B cell (primary cell): ENCODE measurements at regions not wholly inside any gene's neighbourhood (a gene's known extent, or its start where the extent isn't known, plus 50 kb on each side); places are given as distances from the start of the nearest gene placed in this dataset.

Experiments used
- ATAC-seq: fragments of 200-7000 bp; cut with Tn5 transposase; one replicate; pipeline ENCODE4 v1.10.0; 2021; ENCODE audit warnings: low read depth, mild to moderate bottlenecking, moderate number of reproducible peaks, moderate library complexity
- CTCF ChIA-PET: fragments of 350-600 bp; sonication (Branson Sonifier 250); formaldehyde crosslinking; loops from one replicate; lab custom pipeline; 2021; ENCODE audit warnings: antibody characterized with exemption, inconsistent platforms; lab: Charles Lee
- POLR2A ChIA-PET: fragments of 350-600 bp; sonication (Branson Sonifier 250); formaldehyde crosslinking; loops from one replicate; lab custom pipeline; 2021; ENCODE audit warnings: antibody characterized with exemption; lab: Charles Lee
- DNase-seq: peaks from one replicate; pipeline ENCODE4 v3.0.0; 2013
- H2AFZ ChIP-seq: 2 replicates; pipeline ENCODE4 v1.6.1; 2012; ENCODE audit warnings: mild to moderate bottlenecking, low read depth, low read length; ENCODE audit not compliant: insufficient read depth, poor library complexity, severe bottlenecking
- H3K27ac ChIP-seq, 2 donors: 1 replicate in 1 of 2; 2 replicates in 1 of 2; pipeline ENCODE4 v1.5.1; 2012 to 2013; ENCODE audit warnings: low read length in 2 of 2, mild to moderate bottlenecking in 2 of 2, moderate library complexity in 1 of 2
- H3K27me3 ChIP-seq, 4 experiments: fragments of 200-600 bp in 1 of 4; sonication (generic) in 1 of 4; replicated peaks in 1 of 4; 1 replicate in 2 of 4; 2 replicates in 2 of 4; pipeline versions ENCODE4 v1.6.1 to v1.7.0; 2013 to 2016; ENCODE audit warnings: low read length in 3 of 4, mild to moderate bottlenecking in 2 of 4, mixed read lengths in 1 of 4, moderate library complexity in 1 of 4; ENCODE audit not compliant: insufficient read depth in 4 of 4, control insufficient read depth in 3 of 4; ENCODE audit errors: control extremely low read depth in 1 of 4
- H3K36me3 ChIP-seq, 2 experiments: replicated peaks in 1 of 2; 1 replicate in 1 of 2; 2 replicates in 1 of 2; pipeline versions ENCODE4 v1.6.1 to v1.7.1; 2013; ENCODE audit warnings: low read length in 1 of 2; ENCODE audit not compliant: insufficient read depth in 2 of 2, control insufficient read depth in 1 of 2; ENCODE audit errors: control extremely low read depth in 1 of 2, extremely low read depth in 1 of 2
- H3K4me1 ChIP-seq, 2 donors: fragments of 200-600 bp in 1 of 2; sonication (generic) in 1 of 2; 1 replicate in 1 of 2; 2 replicates in 1 of 2; pipeline versions ENCODE4 v1.5.1 to v1.6.1; 2013 to 2017; ENCODE audit warnings: low read length in 2 of 2; ENCODE audit not compliant: control insufficient read depth in 2 of 2, insufficient read depth in 2 of 2
- H3K4me2 ChIP-seq: replicated peaks from 2 replicates; pipeline ENCODE3; 2012; ENCODE audit warnings: mild to moderate bottlenecking, low read depth, low read length; ENCODE audit not compliant: poor library complexity, severe bottlenecking
- H3K4me3 ChIP-seq, 5 experiments: fragments of 200-600 bp in 1 of 5; sonication (generic) in 1 of 5; 1 replicate in 3 of 5; 2 replicates in 2 of 5; pipeline versions ENCODE4 v1.5.1 to v1.7.0; 2011 to 2016; ENCODE audit warnings: low read length in 4 of 5, mild to moderate bottlenecking in 4 of 5, low read depth in 2 of 5, control low read depth in 1 of 5, moderate library complexity in 1 of 5; ENCODE audit not compliant: insufficient read depth in 1 of 5; ENCODE audit errors: control extremely low read depth in 1 of 5, extremely low read depth in 1 of 5
- H3K79me2 ChIP-seq: fragments of 200-600 bp; sonication (generic); one replicate; pipeline ENCODE4 v1.6.0; 2016; ENCODE audit warnings: low read length; ENCODE audit not compliant: control insufficient read depth, insufficient read depth
- H3K9ac ChIP-seq: fragments of 200-600 bp; sonication (generic); 2 replicates; pipeline ENCODE4 v1.6.1; 2017; ENCODE audit warnings: mild to moderate bottlenecking, low read length, moderate library complexity
- H3K9me3 ChIP-seq, 3 donors: one replicate each; pipeline versions ENCODE4 v1.6.1 to v1.7.1; 2013; ENCODE audit warnings: low read length in 2 of 3; ENCODE audit not compliant: control insufficient read depth in 2 of 3, insufficient read depth in 1 of 3; ENCODE audit errors: control extremely low read depth in 1 of 3
- H4K20me1 ChIP-seq: 2 replicates; pipeline ENCODE4 v1.6.0; 2012; ENCODE audit warnings: mild to moderate bottlenecking, low read length; ENCODE audit not compliant: insufficient read depth, control insufficient read depth, poor library complexity, severe bottlenecking
- H3K27ac Mint-ChIP-seq: one replicate; pipeline ENCODE4 v1.8.0; 2021; ENCODE audit warnings: mixed read lengths
- H3K27me3 Mint-ChIP-seq: one replicate; pipeline ENCODE4 v1.8.0; 2021; ENCODE audit warnings: mixed read lengths
- H3K4me1 Mint-ChIP-seq: one replicate; pipeline ENCODE4 v1.8.0; 2021; ENCODE audit warnings: mixed read lengths
- H3K4me3 Mint-ChIP-seq: one replicate; pipeline ENCODE4 v1.8.0; 2021; ENCODE audit warnings: mixed read lengths
- H3K9me3 Mint-ChIP-seq: one replicate; pipeline ENCODE4 v1.8.0; 2022; ENCODE audit warnings: mixed read lengths; ENCODE audit not compliant: insufficient read depth
- CTCF ChIP-seq: fragments of 200-600 bp; IDR thresholded peaks from one replicate; pipeline ENCODE4 v1.8.0; 2022; ENCODE audit warnings: antibody characterized with exemption, mild to moderate bottlenecking
- EZH2 ChIP-seq: IDR thresholded peaks from 2 replicates; pipeline ENCODE4 v1.6.1; 2012; ENCODE audit warnings: borderline replicate concordance, low read depth, mild to moderate bottlenecking, moderate library complexity, low read length; ENCODE audit not compliant: insufficient read depth, poor library complexity, severe bottlenecking
- WGBS: methylation state at CpG from one replicate; pipeline ENCODE4 v1.1.5; 2013; ENCODE audit warnings: missing lambda C conversion rate; ENCODE audit not compliant: insufficient coverage; 5-methylcytosine and 5-hydroxymethylcytosine counted together
- intact Hi-C: fragments of 100-400 bp; cut with micrococcal nuclease; formaldehyde crosslinking; loops from one replicate; pipeline ENCODE4 v1.10.0; 2022

DNA sequence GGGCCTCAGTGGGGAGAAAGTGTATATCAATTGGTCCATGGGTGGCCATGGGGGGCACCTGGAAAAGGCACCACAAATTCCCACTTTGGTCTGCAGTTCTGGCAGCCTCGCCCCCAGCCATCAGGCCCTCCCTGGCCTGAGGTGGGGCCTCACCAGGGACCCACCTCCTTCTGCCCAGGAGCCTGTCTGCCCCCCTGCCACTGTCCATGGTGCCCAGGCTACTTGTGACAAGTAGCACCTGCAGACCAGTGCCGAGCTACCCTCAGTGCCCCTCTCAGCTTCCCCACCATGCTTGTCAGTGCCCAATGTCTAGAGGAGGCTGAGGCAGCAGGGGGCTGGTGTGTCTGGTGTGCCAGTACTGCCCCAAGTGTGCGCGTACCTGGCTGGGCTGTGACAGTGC, 87.1 kb upstream of the PAXBP1 start:
- H3K9me3 ChIP-seq = peaks cover 4 to 30% (median 20%) of the 10 kb centered on the region in 3 donors
- no peak overlapping the region for H3K27ac ChIP-seq
- peaks cover 0 to 11% (median 8%) of the 10 kb centered on the region in 4 experiments for H3K27me3 ChIP-seq
- H3K27ac Mint-ChIP-seq = no peak overlapping the region
- H3K27me3 Mint-ChIP-seq = peaks cover 26% of the 10 kb centered on the region
- 89% methylated on average over 4 of the region's 4 CpGs for WGBS
- no peak overlapping the region for H2AFZ ChIP-seq
- H3K4me1 ChIP-seq = no peaks in the 10 kb centered on the region
- no peaks in the 10 kb centered on the region for H3K36me3 ChIP-seq
- no peak overlapping the region for H3K4me2 ChIP-seq
- ChIA-PET POLR2A (no interaction called here), CTCF (no interaction called here)
- no peaks in the 10 kb centered on the region for H3K79me2 ChIP-seq
- no peak overlapping the region for H3K9ac ChIP-seq
- no peak for ATAC-seq
- TF ChIP-seq CTCF = no peak
- TF ChIP-seq EZH2 = no peak
- H3K4me3 Mint-ChIP-seq = no peak overlapping the region
- no peaks in the 10 kb centered on the region for H3K4me1 Mint-ChIP-seq
- no peak for DNase-seq
- H4K20me1 ChIP-seq = no peaks in the 10 kb centered on the region
- peaks cover 3% of the 10 kb centered on the region for H3K9me3 Mint-ChIP-seq
- H3K4me3 ChIP-seq = no peak overlapping the region
- intact Hi-C loops = no loop called here

DNA sequence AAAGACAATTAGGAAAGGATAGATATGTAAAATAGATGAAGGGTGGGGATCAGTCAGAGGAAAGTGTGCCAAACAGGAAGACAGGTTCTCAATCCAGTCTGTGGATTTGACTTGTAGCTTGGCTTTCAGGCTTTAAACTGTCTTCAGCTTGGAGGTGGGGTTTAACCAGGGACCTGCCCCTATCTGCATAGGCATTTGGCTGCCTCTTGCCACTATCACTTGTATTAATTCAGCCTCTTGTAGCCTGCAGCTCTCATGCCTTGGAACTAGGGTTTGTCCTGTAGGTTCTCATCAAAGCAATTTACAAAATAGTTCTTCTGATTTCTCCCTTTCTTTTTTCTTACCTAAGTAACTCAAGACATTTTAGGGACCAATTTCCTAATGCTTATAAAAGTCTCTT, 88.8 kb upstream of the PAXBP1 start:
- no peak overlapping the region for H2AFZ ChIP-seq
- no peak overlapping the region for H3K27ac ChIP-seq
- H3K79me2 ChIP-seq = no peaks in the 10 kb centered on the region
- Mint-ChIP-seq H3K4me1 (no peaks in the 10 kb centered on the region), H3K27me3 (peaks cover 33% of the 10 kb centered on the region), H3K4me3 (no peak overlapping the region), H3K9me3 (peaks cover 3% of the 10 kb centered on the region), H3K27ac (no peak overlapping the region)
- H3K4me2 ChIP-seq = no peak overlapping the region
- peaks cover 3 to 30% (median 17%) of the 10 kb centered on the region in 3 donors for H3K9me3 ChIP-seq
- no peaks in the 10 kb centered on the region for H3K36me3 ChIP-seq
- no peak overlapping the region for H3K4me3 ChIP-seq
- POLR2A ChIA-PET = no interaction called here
- H3K4me1 ChIP-seq = no peaks in the 10 kb centered on the region
- H4K20me1 ChIP-seq = no peaks in the 10 kb centered on the region
- CTCF ChIA-PET = no interaction called here
- no peak for DNase-seq
- no peak overlapping the region for H3K9ac ChIP-seq
- peaks cover 0 to 15% (median 7%) of the 10 kb centered on the region in 4 experiments for H3K27me3 ChIP-seq
- intact Hi-C loops = no loop called here
- ATAC-seq = no peak
- TF ChIP-seq CTCF (no peak), EZH2 (no peak)
